MM.1S (cell line): ENCODE measurements at regions not wholly inside any gene's neighbourhood (a gene's known extent, or its start where the extent isn't known, plus 50 kb on each side); places are given as distances from the start of the nearest gene placed in this dataset.

ENCODE experiments used
- DNase-seq: peaks from one replicate; pipeline ENCODE4 v3.0.0-alpha.2; 2015
- H2AFZ ChIP-seq: fragments of 300-600 bp; sonication (generic); 2 replicates; pipeline ENCODE4 v1.6.0; 2016; ENCODE audit warnings: antibody characterized with exemption, low read length
- H3F3A ChIP-seq: fragments of 300-600 bp; sonication (generic); 2 replicates; pipeline ENCODE4 v1.6.1; 2016; ENCODE audit warnings: mild to moderate bottlenecking, antibody characterized with exemption, low read length, moderate library complexity, mixed read lengths; ENCODE audit not compliant: insufficient read depth
- H3K27ac ChIP-seq: fragments of 300-600 bp; sonication (generic); 2 replicates; pipeline ENCODE4 v1.5.1; 2016; ENCODE audit warnings: mild to moderate bottlenecking, low read length
- H3K27me3 ChIP-seq: fragments of 300-600 bp; sonication (generic); replicated peaks from 2 replicates; pipeline ENCODE4 v1.6.0; 2016; ENCODE audit warnings: low read length; ENCODE audit not compliant: insufficient read depth
- H3K36me3 ChIP-seq: fragments of 300-600 bp; sonication (generic); replicated peaks from 2 replicates; pipeline ENCODE4 v1.6.1; 2016; ENCODE audit warnings: mild to moderate bottlenecking, low read length, mixed read lengths; ENCODE audit not compliant: insufficient read depth
- H3K4me1 ChIP-seq: fragments of 300-600 bp; sonication (generic); 2 replicates; pipeline ENCODE4 v1.6.1; 2016; ENCODE audit warnings: low read length, mixed read lengths
- H3K4me2 ChIP-seq: fragments of 300-600 bp; sonication (generic); 2 replicates; pipeline ENCODE4 v1.6.0; 2016; ENCODE audit warnings: low read depth, low read length
- H3K4me3 ChIP-seq: fragments of 300-600 bp; sonication (generic); 2 replicates; pipeline ENCODE4 v1.5.1; 2016; ENCODE audit warnings: low read length, mixed read lengths
- H3K79me2 ChIP-seq: fragments of 300-600 bp; sonication (generic); 2 replicates; pipeline ENCODE4 v1.6.1; 2016; ENCODE audit warnings: mixed run types, low read length, mixed read lengths
- H3K9ac ChIP-seq: fragments of 300-600 bp; sonication (generic); 2 replicates; pipeline ENCODE4 v1.6.1; 2016; ENCODE audit warnings: low read length, mixed read lengths
- H3K9me2 ChIP-seq: fragments of 300-600 bp; sonication (generic); replicated peaks from 2 replicates; pipeline ENCODE4 v1.6.1; 2016; ENCODE audit warnings: mild to moderate bottlenecking, low read length, mixed read lengths; ENCODE audit not compliant: insufficient read depth
- H3K9me3 ChIP-seq: fragments of 300-600 bp; sonication (generic); replicated peaks from 2 replicates; pipeline ENCODE4 v1.6.1; 2016; ENCODE audit warnings: mild to moderate bottlenecking, low read length, mixed read lengths; ENCODE audit not compliant: insufficient read depth
- H4K20me1 ChIP-seq: fragments of 300-600 bp; sonication (generic); 2 replicates; pipeline ENCODE4 v1.6.1; 2016; ENCODE audit warnings: mild to moderate bottlenecking, low read length, moderate library complexity, mixed read lengths; ENCODE audit not compliant: insufficient read depth
- EZH2 ChIP-seq: fragments of 300-600 bp; sonication (generic); optimal IDR thresholded peaks from 2 replicates; pipeline ENCODE3; 2017; ENCODE audit warnings: low read depth, mild to moderate bottlenecking, antibody characterized with exemption, low read length, mixed read lengths
- EZH2phosphoT487 ChIP-seq: fragments of 300-600 bp; sonication (generic); IDR thresholded peaks from 2 replicates; pipeline ENCODE4 v1.6.1; 2018; ENCODE audit warnings: antibody characterized with exemption, low read length
- TF ChIP-seq, protein P1 (sequence below): fragments of 300-600 bp; sonication (generic); IDR thresholded peaks from 2 replicates; pipeline ENCODE4 v1.5.1; 2016; ENCODE audit warnings: antibody characterized with exemption, low read length, mixed read lengths

DNA sequence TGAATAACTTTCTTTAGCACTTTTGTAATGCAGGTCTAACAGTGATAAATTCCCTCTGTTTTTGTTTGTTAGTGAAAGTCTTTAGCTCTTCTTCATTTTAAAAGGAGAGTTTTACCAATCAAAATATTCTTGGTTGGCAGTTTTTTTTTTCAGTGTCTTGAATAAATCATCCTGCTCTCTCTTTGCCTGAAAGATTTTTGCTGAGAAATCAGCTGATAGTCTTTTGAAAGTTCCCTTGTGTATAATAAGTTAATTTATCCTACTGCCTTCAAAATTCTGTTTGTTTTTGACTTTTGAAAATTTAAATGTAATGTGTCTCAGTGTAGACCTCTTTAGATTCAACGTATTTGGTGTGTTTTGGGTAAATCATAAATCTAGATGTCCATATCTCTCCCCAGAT is 205.7 kb upstream of the NXPH2 start:
- Histone ChIP-seq H3K4me3 (no peak overlapping the region), H3K27me3 (no peaks in the 10 kb centered on the region), H3K4me2 (no peak overlapping the region), H2AFZ (no peak overlapping the region), H3F3A (no peaks in the 10 kb centered on the region), H3K36me3 (no peaks in the 10 kb centered on the region), H3K9me3 (no peaks in the 10 kb centered on the region), H3K9me2 (no peaks in the 10 kb centered on the region), H3K27ac (no peak overlapping the region), H3K4me1 (no peaks in the 10 kb centered on the region), H3K79me2 (no peaks in the 10 kb centered on the region), H3K9ac (no peak overlapping the region), H4K20me1 (no peaks in the 10 kb centered on the region)
- no peak for DNase-seq
- TF ChIP-seq EZH2 (no peak), EZH2phosphoT487 (no peak)
- TF ChIP-seq, protein P1, sequence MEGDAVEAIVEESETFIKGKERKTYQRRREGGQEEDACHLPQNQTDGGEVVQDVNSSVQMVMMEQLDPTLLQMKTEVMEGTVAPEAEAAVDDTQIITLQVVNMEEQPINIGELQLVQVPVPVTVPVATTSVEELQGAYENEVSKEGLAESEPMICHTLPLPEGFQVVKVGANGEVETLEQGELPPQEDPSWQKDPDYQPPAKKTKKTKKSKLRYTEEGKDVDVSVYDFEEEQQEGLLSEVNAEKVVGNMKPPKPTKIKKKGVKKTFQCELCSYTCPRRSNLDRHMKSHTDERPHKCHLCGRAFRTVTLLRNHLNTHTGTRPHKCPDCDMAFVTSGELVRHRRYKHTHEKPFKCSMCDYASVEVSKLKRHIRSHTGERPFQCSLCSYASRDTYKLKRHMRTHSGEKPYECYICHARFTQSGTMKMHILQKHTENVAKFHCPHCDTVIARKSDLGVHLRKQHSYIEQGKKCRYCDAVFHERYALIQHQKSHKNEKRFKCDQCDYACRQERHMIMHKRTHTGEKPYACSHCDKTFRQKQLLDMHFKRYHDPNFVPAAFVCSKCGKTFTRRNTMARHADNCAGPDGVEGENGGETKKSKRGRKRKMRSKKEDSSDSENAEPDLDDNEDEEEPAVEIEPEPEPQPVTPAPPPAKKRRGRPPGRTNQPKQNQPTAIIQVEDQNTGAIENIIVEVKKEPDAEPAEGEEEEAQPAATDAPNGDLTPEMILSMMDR: no peak

- TF ChIP-seq EZH2phosphoT487 (no peak), EZH2 (no peak)
- TF ChIP-seq, protein P1: no peak
- Histone ChIP-seq H3F3A (no peaks in the 10 kb centered on the region), H3K79me2 (no peaks in the 10 kb centered on the region), H4K20me1 (no peaks in the 10 kb centered on the region), H3K4me3 (no peak overlapping the region), H3K36me3 (no peaks in the 10 kb centered on the region), H3K27ac (no peak overlapping the region), H3K4me1 (no peaks in the 10 kb centered on the region), H3K27me3 (no peaks in the 10 kb centered on the region), H3K9ac (no peak overlapping the region), H2AFZ (no peak overlapping the region), H3K9me2 (no peaks in the 10 kb centered on the region), H3K9me3 (no peaks in the 10 kb centered on the region), H3K4me2 (no peak overlapping the region)
- DNase-seq: no peak
Measured at GRCh38 chr2:138979131-138979785, 199.1 kb upstream of the NXPH2 start.

- Histone ChIP-seq H3F3A (no peaks in the 10 kb centered on the region), H3K27ac (no peak overlapping the region), H3K79me2 (no peaks in the 10 kb centered on the region), H3K4me2 (no peak overlapping the region), H3K36me3 (no peaks in the 10 kb centered on the region), H3K27me3 (no peaks in the 10 kb centered on the region), H3K9me2 (no peaks in the 10 kb centered on the region), H3K9me3 (no peaks in the 10 kb centered on the region), H2AFZ (no peak overlapping the region), H3K4me1 (no peaks in the 10 kb centered on the region), H4K20me1 (no peaks in the 10 kb centered on the region), H3K4me3 (no peak overlapping the region), H3K9ac (no peak overlapping the region)
- DNase-seq: no peak
- TF ChIP-seq, protein P1: no peak
- TF ChIP-seq EZH2phosphoT487 (no peak), EZH2 (no peak)
Measured at GRCh38 chr2:138974651-138975050, 194.5 kb upstream of the NXPH2 start.
